Panc1 (cell line): ENCODE measurements at regions not wholly inside any gene's neighbourhood (a gene's known extent, or its start where the extent isn't known, plus 50 kb on each side); places are given as distances from the start of the nearest gene placed in this dataset.

Source experiments
- ATAC-seq: fragments of 200-7000 bp; cut with Tn5 transposase; 2 replicates; pipeline ENCODE4 v1.9.1; 2020; ENCODE audit warnings: mild to moderate bottlenecking, moderate library complexity
- BruUV-seq: library from RNA; stranded (reverse); fragments of 400-500 nt; replicated peaks from 2 replicates; lab custom pipeline; 2021; lab: Mats Ljungman, UMichigan
- CTCF ChIA-PET: fragments of 300-600 bp; sonication (Branson Sonifier 250); formaldehyde crosslinking; loops from one replicate; lab custom pipeline; 2022; ENCODE audit warnings: antibody characterized with exemption; lab: Charles Lee
- POLR2A ChIA-PET: fragments of 300-600 bp; sonication (Branson Sonifier 250); formaldehyde crosslinking; loops from one replicate; lab custom pipeline; 2022; ENCODE audit warnings: antibody characterized with exemption; lab: Charles Lee
- DNase-seq: peaks from one replicate; pipeline ENCODE4 v3.0.0-alpha.2; 2010; ENCODE audit warnings: low read depth, low spot score
- H3K27ac ChIP-seq: 2 replicates; pipeline ENCODE4 v1.5.1; 2011; ENCODE audit warnings: mild to moderate bottlenecking, low read length, inconsistent platforms
- H3K27me3 ChIP-seq: fragments of 200-500 bp; sonication (Bioruptor generic); 2 replicates; pipeline ENCODE4 v1.6.0; 2014; ENCODE audit warnings: low read length, inconsistent platforms; ENCODE audit not compliant: control insufficient read depth, insufficient read depth
- H3K36me3 ChIP-seq: fragments of 200-500 bp; sonication (Bioruptor generic); 2 replicates; pipeline ENCODE4 v1.5.1; 2014; ENCODE audit warnings: inconsistent platforms, mild to moderate bottlenecking, low read length, moderate library complexity; ENCODE audit not compliant: control insufficient read depth, insufficient read depth
- H3K4me1 ChIP-seq: 2 replicates; pipeline ENCODE4 v1.5.1; 2011; ENCODE audit warnings: inconsistent platforms, mild to moderate bottlenecking, low read length, moderate library complexity; ENCODE audit not compliant: control insufficient read depth, insufficient read depth
- H3K4me3 ChIP-seq, 2 experiments: 2 replicates each; pipeline ENCODE4 v1.5.1; 2011 to 2012; ENCODE audit warnings: low read depth in 2 of 2, low read length in 2 of 2, mild to moderate bottlenecking in 2 of 2, inconsistent platforms in 1 of 2, moderate library complexity in 1 of 2
- H3K9me3 ChIP-seq: fragments of 200-500 bp; sonication (Bioruptor generic); 2 replicates; pipeline ENCODE4 v1.5.1; 2014; ENCODE audit warnings: low read depth, mild to moderate bottlenecking, inconsistent platforms, low read length, moderate library complexity; ENCODE audit not compliant: control insufficient read depth, insufficient read depth
- POLR2AphosphoS5 ChIP-seq: IDR thresholded peaks from 2 replicates; pipeline ENCODE4 v1.6.1; 2012; ENCODE audit warnings: mild to moderate bottlenecking, low read depth, low read length, moderate library complexity
- SIN3A ChIP-seq: IDR thresholded peaks from 2 replicates; pipeline ENCODE4 v1.6.1; 2012; ENCODE audit warnings: low read depth, mild to moderate bottlenecking, low read length, moderate library complexity, borderline replicate concordance; ENCODE audit not compliant: insufficient read depth
- TCF7L2 ChIP-seq: IDR thresholded peaks from 2 replicates; pipeline ENCODE4 v1.6.1; 2011; ENCODE audit warnings: mild to moderate bottlenecking, low read depth, low read length, inconsistent platforms
- in situ Hi-C: cut with HindIII; loops from 2 replicates; pipeline ENCODE4 v1.10.0; 2016; ENCODE audit warnings: low sequenced_read_pairs, low pct_unique_long_range_greater_than_20kb
- intact Hi-C: fragments of 100-400 bp; cut with micrococcal nuclease; formaldehyde crosslinking; loops from one replicate; pipeline ENCODE4 v1.10.0; 2022; ENCODE audit not compliant: unreplicated experiment
- TF ChIP-seq, protein P1 (sequence below), 2 experiments: IDR thresholded peaks; 2 replicates each; pipeline ENCODE4 v1.6.1; 2011 to 2012; ENCODE audit warnings: low read depth in 2 of 2, control low read depth in 1 of 2, low read length in 1 of 2, mild to moderate bottlenecking in 1 of 2, moderate library complexity in 1 of 2; ENCODE audit not compliant: insufficient read depth in 1 of 2
- TF ChIP-seq, protein P2 (sequence below): fragments of 450-650 bp; IDR thresholded peaks from 2 replicates; pipeline ENCODE4 v1.5.1; 2017; ENCODE audit warnings: mild to moderate bottlenecking

DNA sequence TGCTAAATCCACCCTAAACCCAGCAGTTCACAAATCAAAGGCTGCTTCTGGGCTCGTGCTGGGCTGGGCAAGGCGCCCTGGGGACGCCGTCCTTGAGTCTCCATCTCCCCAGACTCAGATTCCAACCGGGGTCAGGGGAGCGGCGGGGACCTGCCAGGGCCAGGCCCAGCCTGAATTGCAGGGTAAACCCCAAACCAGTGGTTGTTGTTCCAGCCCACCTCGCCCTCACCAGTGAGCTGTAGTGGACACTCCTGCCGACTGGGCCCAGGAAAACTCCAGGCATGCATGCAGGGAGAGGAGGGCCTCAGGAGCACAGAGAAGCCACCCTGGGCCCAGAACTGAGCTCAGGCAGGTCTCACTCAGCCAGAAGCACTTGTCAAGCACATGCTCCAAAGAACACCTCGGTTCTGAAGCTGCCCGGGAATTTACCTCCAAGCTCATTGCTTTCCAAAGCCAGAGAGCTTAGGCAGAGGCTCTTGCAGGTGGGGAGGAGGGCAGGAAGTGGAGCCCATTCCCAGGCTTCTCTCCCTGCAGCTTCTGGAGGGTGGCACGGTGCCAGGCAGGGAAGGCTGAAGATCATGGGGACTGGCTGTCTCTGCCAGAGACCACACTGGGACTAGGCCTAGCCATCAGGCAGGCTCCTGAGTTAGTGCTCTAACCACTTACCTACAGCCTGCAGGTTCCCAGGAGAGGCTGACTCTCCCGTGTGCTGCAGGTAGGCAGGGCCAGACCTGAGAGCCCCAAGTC lies 437.0 kb downstream of the MATN1 start:
- TF ChIP-seq SIN3A: no peak
- no peak for TF ChIP-seq POLR2AphosphoS5
- TF ChIP-seq, protein P1, sequence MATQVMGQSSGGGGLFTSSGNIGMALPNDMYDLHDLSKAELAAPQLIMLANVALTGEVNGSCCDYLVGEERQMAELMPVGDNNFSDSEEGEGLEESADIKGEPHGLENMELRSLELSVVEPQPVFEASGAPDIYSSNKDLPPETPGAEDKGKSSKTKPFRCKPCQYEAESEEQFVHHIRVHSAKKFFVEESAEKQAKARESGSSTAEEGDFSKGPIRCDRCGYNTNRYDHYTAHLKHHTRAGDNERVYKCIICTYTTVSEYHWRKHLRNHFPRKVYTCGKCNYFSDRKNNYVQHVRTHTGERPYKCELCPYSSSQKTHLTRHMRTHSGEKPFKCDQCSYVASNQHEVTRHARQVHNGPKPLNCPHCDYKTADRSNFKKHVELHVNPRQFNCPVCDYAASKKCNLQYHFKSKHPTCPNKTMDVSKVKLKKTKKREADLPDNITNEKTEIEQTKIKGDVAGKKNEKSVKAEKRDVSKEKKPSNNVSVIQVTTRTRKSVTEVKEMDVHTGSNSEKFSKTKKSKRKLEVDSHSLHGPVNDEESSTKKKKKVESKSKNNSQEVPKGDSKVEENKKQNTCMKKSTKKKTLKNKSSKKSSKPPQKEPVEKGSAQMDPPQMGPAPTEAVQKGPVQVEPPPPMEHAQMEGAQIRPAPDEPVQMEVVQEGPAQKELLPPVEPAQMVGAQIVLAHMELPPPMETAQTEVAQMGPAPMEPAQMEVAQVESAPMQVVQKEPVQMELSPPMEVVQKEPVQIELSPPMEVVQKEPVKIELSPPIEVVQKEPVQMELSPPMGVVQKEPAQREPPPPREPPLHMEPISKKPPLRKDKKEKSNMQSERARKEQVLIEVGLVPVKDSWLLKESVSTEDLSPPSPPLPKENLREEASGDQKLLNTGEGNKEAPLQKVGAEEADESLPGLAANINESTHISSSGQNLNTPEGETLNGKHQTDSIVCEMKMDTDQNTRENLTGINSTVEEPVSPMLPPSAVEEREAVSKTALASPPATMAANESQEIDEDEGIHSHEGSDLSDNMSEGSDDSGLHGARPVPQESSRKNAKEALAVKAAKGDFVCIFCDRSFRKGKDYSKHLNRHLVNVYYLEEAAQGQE (IDR thresholded peaks at IDR 0.05; ENCODE audit: insufficient read depth in 1 of 2, low read depth in 2 of 2, low read length in 1 of 2): no peak
- TF ChIP-seq, protein P2, sequence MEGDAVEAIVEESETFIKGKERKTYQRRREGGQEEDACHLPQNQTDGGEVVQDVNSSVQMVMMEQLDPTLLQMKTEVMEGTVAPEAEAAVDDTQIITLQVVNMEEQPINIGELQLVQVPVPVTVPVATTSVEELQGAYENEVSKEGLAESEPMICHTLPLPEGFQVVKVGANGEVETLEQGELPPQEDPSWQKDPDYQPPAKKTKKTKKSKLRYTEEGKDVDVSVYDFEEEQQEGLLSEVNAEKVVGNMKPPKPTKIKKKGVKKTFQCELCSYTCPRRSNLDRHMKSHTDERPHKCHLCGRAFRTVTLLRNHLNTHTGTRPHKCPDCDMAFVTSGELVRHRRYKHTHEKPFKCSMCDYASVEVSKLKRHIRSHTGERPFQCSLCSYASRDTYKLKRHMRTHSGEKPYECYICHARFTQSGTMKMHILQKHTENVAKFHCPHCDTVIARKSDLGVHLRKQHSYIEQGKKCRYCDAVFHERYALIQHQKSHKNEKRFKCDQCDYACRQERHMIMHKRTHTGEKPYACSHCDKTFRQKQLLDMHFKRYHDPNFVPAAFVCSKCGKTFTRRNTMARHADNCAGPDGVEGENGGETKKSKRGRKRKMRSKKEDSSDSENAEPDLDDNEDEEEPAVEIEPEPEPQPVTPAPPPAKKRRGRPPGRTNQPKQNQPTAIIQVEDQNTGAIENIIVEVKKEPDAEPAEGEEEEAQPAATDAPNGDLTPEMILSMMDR: no peak
- no peak for TF ChIP-seq TCF7L2
- CTCF ChIA-PET: no interaction called here
- no peak overlapping the region for H3K27ac ChIP-seq
- no peaks in the 10 kb centered on the region for H3K36me3 ChIP-seq
- DNase-seq (no peak), ATAC-seq (no peak)
- intact Hi-C loops: no loop called here
- no peaks in the 10 kb centered on the region for H3K9me3 ChIP-seq
- in situ Hi-C loops: no loop called here
- H3K4me1 ChIP-seq: no peaks in the 10 kb centered on the region
- H3K27me3 ChIP-seq: peaks cover 2% of the 10 kb centered on the region; the same call in 1 of the 2 replicates
- BruUV-seq: no TSS peak
- H3K4me3 ChIP-seq: no peak overlapping the region
- POLR2A ChIA-PET: no interaction called here

DNA sequence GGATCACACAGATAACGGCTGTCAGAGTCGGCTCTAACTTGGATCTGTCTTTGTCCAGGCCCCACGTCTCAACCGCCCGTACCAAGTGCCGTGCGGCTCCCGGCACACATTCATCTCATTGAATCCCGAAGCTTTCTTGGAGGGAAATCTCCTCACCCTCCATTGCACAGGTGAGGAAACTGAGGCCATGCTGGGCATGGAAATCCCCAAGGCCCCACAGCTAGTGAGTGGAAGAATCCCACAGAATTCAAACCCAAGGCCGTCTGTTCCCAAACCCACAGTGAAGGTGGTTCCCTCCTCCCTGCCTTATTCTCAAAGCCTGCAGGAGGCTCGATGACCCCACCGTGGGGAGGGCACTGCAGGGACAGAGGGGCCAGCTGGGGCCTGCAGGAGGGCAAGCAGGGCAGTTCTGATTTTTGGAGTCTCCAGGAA lies 437.9 kb downstream of the MATN1 start:
- Histone ChIP-seq H3K27ac (no peak overlapping the region), H3K36me3 (no peaks in the 10 kb centered on the region), H3K9me3 (no peaks in the 10 kb centered on the region), H3K27me3 (peaks cover 2% of the 10 kb centered on the region; the same call in 1 of the 2 replicates), H3K4me1 (no peaks in the 10 kb centered on the region), H3K4me3 (no peak overlapping the region)
- intact Hi-C loops (no loop called here), in situ Hi-C loops (no loop called here)
- CTCF ChIA-PET: no interaction called here
- TF ChIP-seq, protein P1 (IDR thresholded peaks at IDR 0.05; ENCODE audit: insufficient read depth in 1 of 2, low read depth in 2 of 2, low read length in 1 of 2): no peak
- TF ChIP-seq SIN3A (no peak), POLR2AphosphoS5 (no peak), TCF7L2 (no peak)
- TF ChIP-seq, protein P2: no peak
- DNase-seq (no peak), ATAC-seq (no peak)
- POLR2A ChIA-PET: no interaction called here
- BruUV-seq: no TSS peak
